Dedifferentiated amniotic fluid mesenchymal stem cell (primary cell): ENCODE measurements at regions not wholly inside any gene's neighbourhood (a gene's known extent, or its start where the extent isn't known, plus 50 kb on each side); places are given as distances from the start of the nearest gene placed in this dataset.

ENCODE experiments used
- DNase-seq: peaks from one replicate; pipeline ENCODE4 v3.0.0-alpha.2; 2016; ENCODE audit errors: extremely low spot score

DNA sequence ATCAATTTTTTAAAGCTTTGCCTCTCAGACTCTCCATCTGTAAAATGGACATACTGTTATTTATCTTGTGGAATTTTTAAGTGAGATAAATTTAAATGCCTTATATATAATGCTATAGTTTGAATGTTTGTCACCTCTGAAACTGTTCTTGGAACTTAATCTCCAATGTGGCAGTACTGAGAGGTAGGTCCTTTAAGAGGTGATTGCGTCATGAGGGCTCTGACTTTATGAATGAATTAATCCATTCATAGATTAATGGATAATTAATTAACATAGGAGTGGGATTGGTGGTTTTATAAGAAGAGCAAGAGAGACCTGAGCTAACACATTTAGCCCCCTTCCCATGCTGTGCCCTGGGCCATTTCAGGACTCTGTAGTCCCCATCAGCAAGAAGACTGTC is 326.3 kb upstream of the TSHZ2 start:
- DNase-seq, result no peak

DNA sequence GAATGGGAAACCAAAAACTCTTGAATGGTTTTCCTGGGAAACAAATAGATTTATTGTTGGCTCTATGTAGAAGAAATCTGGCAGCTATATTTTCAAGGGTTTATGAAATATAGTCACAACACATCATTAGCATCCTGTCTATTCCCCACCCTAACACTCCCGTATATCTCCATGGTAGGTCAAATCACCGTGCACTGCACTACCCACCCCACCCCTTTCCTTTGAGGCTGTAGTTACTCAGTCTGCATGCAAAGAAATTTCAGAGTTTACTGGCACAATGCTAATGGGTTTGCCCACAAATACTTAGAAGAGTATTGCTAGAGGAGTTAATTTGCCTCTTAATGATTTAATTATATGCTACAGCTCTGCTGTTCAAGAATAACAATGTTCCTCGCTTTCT is 329.1 kb upstream of the TSHZ2 start:
- no peak for DNase-seq

DNA sequence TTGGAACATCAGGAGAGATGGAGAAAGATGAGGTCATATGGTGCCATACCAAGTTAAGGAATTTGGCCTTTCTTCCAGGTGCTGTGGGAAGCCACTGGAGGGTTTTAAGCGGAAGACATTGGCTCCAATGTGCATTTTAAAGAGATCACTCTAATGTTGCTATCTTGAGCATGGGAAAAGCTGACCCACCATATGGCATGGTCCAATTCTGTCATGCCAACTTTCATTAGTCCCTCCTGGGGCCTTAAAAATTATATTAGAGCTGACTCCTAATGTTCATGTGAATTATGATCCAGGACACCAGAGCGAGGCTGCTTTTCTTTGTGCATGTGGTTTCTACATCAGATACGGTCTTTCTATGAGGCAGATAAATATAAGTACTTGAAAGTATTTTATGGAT is 335.0 kb upstream of the TSHZ2 start:
- DNase-seq, result no peak

DNA sequence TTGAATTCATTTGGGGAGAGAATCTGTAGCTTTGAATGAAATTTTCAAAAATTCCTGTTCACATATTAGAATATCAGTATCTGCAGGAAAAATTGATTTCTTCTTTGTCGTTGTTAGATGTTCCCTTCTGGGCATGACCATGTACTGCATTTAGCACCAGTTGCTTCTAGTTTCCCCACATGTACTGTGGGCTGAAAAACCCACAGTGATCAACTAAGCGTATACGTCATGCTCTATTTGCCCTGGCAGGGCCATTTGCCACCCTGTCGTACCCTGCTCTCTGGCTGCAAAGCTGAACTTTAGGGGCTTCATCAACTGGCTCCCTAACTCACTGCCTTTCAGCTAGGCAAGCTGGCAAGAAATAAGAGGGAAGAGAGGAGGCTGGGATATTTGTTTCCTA is 340.7 kb upstream of the TSHZ2 start:
- DNase-seq, result no peak

DNA sequence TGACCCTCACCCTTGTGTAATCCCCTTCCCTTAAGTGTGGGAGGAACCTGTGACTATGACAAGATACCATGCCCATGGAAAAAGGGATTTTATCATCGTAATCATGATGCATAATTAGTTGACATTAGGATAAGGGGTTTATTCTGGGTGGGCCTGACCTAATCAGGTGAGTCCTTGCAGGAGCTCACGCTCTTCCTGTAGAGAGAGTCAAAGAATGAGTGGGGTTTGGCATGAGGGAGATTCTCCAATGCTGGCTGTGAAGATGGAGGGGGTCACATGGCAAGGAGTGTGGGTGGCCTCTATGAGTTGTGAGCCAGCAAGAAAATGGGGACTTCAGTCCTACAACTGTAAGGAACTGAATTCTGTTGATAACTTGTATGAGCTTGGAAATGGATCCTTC is 342.0 kb upstream of the TSHZ2 start:
- DNase-seq, result no peak

DNA sequence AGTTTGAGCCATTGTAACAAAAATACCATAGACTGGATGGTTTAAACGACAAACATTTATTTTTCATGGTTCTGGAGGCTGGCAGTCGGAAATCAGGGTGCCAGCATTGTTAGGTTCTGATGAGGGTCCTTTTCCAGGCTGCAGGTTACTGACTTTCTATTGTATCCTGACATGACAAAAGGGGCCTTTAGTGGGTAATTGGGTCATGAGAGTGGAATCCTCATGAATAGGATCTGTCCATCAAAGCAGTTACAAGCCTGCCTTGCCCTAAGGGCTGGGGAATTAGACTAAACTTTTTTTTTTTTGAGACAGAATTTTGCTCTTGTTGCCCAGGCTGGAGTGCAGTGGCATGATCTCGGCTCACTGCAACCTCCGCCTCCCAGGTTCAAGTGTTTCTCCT is 347.9 kb upstream of the TSHZ2 start:
- no peak for DNase-seq

DNA sequence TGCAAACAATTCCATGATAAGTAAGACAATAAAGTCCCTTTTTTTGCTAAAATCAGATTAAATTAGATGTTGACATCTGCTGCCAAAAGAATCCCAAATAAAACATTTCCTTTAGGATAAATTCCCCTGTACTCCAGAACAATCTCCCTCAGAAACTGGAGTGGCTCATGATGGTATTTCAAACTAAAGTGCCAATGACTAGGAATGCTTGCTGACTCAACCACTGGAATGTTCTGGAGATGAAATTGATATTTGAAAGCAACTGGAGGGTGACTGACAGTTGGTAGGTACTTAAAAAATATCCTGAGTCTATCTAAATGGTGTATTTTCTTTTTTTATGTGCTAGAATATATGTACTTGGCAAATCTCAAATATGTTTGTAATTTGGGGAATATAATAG is 350.1 kb upstream of the TSHZ2 start:
- DNase-seq, result no peak

DNA sequence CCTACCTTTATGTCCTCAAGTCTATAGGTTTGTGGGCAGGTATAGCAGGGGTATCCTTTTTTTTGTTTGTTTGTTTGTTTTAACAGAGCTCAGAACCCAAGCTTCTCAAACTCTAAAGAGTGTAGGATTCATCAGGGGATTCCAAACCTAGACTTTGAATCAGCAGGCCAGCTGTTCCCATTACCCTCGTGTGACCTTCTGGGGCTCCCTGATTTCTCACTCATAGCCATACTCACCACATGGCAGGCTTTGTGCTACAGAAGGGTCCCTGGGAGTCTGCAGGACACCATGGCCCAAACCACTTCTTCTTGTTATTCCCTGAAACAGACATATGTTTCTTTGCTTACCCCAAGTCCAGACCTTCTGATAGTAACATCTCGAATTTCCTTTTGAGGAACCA is 350.8 kb upstream of the TSHZ2 start:
- DNase-seq, result no peak

DNA sequence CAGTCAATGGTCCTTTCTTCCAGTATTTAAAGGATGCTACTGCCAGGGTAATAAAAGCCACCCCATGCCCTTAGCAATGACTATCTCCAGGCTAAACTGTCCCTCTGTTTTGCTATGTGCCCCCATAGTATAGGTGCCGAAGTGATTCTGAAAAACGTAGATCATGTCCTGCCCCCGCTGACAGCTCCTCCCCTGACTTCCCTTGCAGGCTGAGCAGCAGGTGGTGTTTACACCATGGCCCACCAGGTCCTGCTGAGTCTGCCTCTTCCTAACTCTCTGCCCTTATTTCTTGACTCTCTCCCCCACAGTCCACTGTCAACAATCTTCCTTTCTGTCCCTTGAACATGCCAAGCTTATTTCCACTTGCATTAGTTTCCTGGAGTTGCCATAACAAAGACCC is 352.5 kb upstream of the TSHZ2 start:
- no peak for DNase-seq

DNA sequence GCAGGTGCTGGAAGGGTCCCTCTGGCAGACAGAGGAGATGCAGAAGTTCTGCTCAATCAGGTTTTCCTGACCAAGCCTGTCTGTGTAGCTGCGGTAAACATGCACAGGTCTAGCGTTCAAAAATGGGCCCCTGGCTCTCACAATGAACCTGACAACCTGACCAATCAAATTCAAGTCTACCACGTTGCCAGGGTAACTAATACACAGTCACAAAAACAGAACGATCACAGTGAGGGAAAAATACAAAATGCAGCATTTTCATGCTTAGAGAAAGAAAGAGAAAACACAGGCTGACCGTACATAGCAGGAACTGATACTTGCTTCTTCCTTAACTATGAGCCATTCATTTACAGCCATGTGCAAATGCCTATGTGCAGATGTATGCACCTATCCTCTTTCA is 353.1 kb upstream of the TSHZ2 start:
- DNase-seq, result no peak

DNA sequence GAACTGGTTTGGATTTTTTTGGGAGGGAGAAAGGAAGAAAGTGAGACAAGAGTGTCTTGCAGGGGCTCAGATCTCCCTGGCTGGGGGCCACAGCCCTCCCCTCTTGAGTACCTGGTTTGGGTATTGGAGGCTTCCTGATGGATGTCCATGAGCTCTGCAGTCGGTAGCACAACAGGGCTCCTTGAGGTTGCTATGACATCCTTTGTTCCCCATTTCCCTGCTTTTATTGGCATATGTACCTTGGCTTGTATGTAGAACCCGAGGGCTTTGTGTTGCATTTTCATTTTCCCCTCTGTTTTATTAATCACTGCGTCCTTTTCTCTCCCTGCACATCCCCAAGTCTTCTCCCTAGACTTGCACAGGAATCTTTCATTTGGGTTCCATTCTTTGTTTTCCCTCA is 355.5 kb upstream of the TSHZ2 start:
- DNase-seq, result no peak

DNA sequence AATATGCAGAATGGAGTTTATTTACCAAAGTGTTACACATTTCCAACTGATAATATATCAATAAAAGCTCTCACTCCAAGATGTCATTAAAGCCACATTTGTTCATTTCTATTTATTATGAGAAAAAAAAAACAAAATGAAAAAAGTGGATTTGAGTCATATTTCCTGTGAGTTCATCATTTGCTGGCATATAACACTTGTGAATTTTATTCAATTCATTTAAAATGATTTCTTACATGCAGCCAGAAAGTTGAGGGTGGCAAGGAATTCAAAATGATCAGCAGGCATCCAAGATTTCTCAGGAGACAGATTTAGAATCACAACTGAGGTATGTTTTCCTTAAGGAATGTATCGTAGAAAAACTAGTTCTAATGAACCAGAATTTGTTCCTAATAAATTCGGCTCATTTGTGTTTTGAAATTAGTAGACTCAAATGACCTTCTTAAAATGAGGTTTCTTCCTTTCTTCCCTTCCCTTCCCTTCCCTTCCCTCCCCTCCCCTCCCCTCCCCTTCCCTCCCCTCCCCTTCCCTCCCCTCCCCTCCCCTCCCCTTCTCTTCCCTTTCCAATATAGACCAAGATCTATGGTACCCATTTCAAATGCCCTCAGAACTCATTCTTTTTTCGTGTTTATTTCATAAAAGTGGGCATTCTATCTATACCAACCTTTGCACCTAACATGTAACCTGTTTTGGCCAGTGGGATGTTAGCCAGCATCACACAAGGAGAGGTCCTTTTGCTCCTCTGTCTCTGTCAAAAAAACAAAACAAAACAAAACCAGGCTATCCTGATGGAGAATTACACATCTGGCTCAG is 357.9 kb upstream of the TSHZ2 start:
- DNase-seq, result no peak

DNA sequence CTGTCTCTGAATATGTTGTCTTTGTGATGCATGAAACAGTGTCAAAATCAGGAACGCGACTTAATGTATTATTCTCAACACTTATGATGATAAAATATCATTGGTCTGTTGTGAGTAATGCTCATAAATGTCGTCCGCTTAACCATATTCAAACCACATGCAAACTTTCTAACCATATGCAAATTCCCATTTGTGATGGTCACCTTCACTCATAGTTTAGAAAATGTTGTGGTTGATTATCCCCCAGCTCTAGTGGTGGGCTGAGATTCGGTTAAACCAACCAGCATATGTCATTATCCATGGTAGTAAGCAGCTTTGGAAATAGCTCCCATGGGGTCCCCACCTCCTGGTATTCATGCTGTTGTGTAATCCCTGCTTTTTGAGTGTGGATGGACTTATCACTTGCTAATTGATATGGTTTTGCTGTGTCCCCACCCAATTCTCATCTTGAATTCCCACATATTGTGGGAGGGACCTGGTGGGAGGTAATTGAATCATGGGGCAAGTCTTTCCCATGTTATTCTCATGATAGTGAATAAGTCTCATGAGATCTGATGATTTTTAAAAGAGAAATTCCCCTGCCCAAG is 360.0 kb upstream of the TSHZ2 start:
- DNase-seq, result no peak

DNA sequence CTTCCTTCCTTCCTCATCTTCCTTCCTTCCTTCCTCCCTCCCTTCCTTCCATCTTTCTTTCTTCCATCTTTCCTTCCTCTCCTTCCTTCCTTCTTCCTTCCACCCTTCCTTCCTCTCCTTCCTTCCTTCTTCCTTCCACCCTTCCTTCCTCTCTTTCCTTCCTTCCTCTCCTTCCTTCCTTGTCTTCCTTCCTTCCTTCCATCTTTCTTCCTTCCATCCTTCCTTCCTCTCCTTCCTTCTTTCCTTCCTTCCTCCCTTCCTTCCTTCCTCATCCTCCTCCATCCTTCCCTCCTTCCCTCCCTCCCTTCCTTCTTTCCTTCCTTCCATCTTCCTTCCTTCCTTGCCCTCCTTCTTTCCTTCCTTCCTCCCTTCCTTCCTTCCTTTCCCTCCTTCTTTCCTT is 361.4 kb upstream of the TSHZ2 start:
- no peak for DNase-seq

DNA sequence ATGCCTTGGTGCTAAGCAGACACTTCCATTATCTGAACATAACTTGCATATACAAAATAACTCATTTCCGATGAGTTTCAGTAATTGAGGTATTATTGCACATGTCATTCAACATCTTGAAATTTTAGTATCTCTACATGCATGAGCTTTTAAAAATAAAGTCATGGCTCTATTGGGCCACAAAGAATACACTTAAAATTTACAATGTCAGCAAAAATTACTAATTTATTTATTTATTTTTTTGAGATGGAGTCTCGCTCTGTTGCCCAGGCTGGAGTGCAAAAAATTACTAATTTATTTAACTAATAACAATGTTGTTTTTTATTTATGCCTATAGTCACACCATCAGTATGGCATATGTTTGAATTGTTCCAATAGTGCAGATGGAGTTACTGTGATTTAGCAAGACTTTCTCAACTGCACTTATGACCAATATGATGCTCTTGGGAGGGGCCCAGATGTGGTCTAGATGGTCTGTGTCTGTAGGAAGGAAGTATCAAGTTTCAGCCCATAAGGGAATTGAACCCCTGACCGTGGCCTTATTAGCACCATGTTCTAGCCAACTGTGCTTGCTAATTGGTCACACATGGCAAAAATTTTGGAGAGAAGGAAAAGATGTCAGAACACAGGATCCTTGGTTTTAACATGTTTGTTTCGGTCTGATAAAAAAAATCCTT is 370.7 kb upstream of the TSHZ2 start:
- no peak for DNase-seq

DNA sequence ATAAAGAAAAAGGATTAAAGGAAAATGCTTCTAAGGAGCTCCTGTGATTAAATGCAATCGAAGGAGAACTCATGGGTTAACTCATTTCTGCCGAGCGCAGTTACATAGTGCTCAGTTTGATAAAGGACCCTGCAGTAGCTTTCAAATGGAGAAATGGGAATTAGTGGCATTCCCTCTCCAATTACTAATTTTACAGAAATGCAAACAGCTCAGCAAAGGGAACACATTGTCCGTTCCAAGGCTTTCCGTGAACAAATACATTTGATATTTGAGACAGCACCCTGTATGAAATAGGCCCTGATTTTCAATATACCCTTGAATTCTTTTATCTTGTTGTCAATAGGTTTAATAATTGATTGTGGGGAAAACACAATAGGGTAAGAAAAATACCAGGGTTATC is 375.9 kb upstream of the TSHZ2 start:
- DNase-seq, result no peak

DNA sequence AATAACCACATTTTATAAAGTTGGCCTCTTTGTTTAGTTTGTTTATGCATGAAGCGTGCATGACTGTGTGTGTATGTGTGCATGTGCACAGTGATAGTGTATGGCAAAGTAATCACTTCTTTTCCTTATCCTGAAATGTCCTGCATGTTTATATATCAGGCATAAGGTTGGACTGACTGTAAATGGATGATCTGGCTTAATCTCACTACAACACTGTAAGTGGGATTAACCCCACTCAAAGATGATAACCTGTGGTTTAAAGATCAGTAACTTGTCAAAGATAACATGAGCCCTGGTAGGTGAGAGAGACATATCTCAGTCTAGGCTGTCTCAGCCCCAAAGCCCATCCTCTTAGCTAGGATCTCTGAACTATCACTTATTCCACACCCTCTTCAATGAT is 376.6 kb upstream of the TSHZ2 start:
- no peak for DNase-seq

DNA sequence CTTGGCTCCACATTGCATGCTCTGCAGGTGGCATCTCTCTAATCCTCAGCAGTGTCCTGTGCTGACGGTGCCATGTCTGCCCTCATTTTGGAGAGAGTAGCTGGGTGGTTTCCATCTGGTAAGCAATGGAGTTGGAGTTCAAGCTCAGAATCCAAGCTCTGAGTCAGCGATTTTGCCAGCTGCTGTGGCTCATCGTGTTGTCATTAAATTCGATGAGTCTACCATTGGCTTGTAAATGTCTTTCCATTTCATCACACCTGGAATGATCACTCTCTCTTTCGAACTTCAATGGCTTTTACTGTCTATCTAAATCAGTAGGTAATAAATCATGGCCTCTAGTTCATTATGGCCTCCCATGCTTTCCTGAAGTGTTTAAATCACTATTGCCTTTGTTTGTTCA is 378.5 kb upstream of the TSHZ2 start:
- DNase-seq, result no peak

DNA sequence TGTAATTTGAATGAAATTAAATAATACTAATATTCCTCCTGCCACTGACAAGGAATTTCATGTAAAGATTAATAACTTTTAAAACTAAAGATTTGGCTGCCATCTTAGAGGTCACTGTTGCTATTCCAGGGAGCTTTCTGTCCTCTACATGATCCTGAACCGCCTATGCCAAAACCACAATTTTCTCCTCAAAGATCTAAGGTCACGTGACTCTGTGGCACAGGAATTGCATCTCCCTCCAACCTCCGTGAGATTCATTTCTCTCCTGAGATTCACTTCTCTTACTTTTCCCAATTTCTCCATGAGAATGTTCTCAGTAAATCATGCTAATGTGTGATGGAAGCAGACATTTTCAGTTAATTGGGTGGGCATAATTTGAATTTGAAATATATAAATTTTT is 379.6 kb upstream of the TSHZ2 start:
- no peak for DNase-seq

DNA sequence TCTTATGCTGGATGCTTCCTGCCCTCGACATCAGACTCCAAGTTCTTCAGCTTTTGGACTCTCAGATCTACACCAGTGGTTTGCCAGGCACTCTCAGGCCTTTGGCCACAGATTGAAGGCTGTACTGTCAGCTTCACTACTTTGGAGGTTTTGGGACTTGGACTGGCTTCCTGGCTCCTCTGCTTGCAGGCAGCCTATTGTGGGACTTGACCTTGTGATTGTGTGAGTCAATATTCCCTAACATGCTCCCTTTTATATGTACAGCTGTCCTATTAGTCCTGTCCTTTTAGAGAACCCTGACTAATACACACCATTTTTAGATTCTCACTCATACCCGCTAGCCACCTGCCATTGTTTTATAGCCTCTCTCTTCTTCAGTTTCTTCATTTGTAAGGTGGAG is 382.1 kb upstream of the TSHZ2 start:
- DNase-seq, result no peak

DNA sequence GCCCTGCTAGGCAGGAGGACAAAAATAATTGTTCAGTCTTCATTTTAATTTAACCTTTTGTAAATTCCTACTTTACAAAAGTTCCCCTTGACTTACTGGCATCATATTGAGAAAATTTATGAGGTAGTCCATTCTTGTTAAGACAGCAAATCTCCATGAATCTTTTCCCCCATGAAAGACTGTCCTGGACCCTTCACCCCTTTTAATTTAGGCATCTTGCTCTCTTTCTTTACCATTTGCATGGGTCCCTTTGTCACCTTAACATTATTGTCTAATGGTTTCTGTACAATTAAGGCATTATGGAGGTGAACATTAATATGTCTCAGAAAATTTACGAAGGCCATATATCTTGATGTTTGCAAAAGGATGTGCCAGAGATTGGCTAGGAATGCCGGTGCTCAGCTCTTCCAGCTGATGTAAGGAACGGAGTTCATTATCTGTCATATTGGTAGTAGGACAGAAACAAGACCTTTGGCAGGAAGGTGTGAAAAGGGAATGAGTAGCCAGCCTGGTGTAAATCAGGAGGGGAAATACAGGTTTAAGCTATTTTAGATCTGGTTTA is 382.8 kb upstream of the TSHZ2 start:
- DNase-seq, result no peak

DNA sequence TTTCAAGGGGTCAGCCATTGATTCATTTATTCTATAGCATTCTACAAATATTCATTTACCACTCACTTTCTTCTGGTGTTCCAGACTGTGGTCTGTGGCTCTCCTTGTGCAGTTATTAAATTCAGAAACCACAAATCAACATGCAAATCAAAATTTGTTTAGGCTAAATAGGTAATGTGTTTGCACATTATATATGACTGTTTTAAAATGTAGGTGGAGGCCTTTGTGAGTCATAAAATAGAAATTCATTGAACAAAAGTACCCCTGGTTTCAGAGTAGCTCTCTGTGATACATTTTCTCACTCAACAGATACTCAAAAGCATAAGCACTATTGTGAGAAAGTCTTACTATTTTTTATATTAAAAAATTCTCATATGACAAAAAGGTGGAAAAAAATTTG is 385.5 kb upstream of the TSHZ2 start:
- DNase-seq, result no peak

DNA sequence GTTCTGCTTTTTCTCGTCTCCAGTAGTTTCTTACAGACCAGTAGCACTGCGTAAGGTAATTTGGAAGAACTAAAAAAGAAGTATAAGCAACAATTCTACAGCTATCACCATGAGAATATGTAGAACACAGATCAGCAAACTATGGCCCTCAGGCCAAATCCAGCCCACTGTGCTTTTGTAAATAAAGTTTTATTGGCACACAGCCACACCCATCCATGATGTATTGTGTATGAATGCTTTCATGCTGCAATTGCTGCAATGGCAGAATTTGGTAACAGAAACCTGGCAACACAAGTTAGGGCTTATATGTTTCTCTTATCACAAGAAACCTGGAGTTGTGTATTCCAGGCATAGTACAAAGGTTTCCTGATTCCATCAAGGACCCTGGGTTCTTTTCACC is 386.8 kb upstream of the TSHZ2 start:
- DNase-seq, result no peak
